DMS53 (cell line): ENCODE measurements at regions not wholly inside any gene's neighbourhood (a gene's known extent, or its start where the extent isn't known, plus 50 kb on each side); places are given as distances from the start of the nearest gene placed in this dataset.
"Not testable (repeated sequence)": the region's sequence is repeated elsewhere in the genome, so short reads cannot be mapped to it uniquely, and the experiment has no call there.

ENCODE experiments used
- DNase-seq: peaks from one replicate; lab custom pipeline; 2025; lab: John Stamatoyannopoulos, UW

- DNase-seq = not testable (repeated sequence)
Observed at GRCh38 chr7:81286754-81287153, 367.9 kb upstream of the SEMA3C start.

GRCh38 chr7:81285142-81285871, 366.5 kb upstream of the SEMA3C start:
- DNase-seq = no peak

- DNase-seq = no peak
Observed at GRCh38 chr7:81284576-81284975, 365.7 kb upstream of the SEMA3C start.

- DNase-seq = no peak
Observed at GRCh38 chr7:81280531-81280930, 361.7 kb upstream of the SEMA3C start.

- DNase-seq = no peak
Observed at GRCh38 chr7:81277691-81278090, 358.8 kb upstream of the SEMA3C start.

- DNase-seq = no peak
Observed at GRCh38 chr7:81273601-81274397, 354.9 kb upstream of the SEMA3C start.

GRCh38 chr7:81272176-81272575, 353.3 kb upstream of the SEMA3C start:
- no peak for DNase-seq

DNA sequence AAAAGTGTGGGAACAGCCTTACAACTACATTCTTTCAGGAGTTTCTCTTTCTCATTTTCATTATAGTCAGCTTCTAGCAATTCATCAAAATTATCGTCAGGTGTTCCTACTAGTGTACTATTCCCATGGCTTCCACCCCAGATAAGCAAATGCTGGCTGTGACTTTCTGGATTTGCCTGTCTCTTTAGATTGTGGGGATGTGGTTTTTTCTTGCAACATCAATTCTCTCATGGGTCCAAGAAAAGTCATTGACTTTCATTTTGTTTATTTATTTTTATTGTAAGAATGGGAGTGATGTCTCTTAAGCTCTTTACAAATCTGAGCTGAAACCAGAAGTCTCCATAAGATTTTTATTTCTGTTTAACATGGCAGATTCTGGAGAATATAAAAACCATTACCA, 349.7 kb upstream of the SEMA3C start:
- DNase-seq = no peak

DNA sequence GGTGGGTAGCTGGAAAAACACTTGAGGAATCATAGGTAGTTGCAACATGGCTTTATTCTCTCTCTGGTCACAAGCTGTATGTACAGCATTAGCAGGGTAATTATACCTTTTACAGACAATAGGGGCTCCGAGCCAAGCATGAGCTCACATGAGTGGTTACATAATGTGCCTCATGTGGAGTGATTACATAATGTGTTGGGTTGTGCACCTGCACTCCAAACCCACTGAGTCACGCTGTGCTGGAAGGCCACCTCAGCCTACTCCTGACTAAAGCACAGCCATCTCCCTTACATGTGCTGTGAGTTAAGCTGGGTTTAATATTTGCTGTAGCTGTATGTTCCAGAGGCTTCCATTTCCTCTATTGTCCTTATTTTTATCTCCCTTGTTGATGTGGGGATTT, 348.7 kb upstream of the SEMA3C start:
- DNase-seq = peak; percentile 65

- peak; percentile 85 for DNase-seq
Observed at GRCh38 chr7:81264116-81264515, 345.3 kb upstream of the SEMA3C start.

DNA sequence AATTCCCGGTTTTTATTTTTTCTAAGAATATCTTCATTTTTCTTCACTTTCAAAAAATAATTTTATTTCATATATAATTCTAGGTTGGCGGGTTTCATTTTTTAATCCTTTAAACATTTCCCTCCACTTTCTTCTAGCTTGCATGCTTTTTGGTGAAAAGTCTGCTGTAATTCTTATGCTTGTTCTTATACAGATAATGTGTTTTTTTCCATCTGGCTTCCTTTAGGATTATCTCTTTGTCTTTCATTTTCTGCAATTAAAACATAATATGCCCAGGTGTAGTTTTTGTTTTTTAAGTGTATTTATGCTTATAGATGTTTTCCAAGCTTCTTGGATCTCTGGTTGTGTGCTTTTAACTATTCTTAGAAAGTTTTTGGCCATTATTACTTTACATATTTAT, 341.3 kb upstream of the SEMA3C start:
- DNase-seq = peak; percentile 44

DNA sequence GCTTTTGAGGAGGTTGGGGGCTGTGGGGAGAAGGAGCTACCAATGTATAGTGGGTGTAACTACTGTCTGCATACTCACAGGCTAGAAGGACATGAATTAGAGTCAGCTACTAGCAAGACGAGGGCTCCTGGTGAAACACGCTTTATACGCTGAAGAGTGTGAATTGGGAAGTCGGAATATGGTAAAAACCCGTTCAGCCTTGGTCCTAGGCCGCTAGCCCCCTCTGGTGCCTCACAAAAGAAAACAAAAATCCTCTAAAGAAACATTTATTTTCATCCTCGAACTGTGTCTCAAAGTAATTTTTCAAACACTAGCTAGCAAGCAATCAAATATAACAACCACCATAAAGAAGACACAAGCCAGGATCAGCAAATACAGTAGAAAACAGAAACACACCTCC, 338.1 kb upstream of the SEMA3C start:
- peak; percentile 30 for DNase-seq

DNA sequence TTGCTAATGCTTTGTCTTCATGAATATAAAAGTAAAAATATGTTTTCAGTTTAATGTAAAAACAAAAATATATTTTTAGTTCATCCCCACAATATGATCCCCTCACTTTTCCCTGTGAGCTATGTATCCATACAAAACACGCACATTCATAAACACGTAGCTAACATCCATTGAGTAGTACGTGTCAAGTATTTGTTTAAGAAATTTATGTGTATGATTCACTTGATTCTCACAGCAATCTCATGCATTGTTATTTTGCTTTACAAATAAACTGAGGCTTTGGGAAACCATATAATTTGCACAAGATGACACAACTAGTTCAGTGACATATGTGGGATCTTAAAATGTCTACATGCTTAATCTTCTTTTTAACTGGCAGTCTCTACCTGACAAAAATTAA, 329.6 kb upstream of the SEMA3C start:
- peak; percentile 92 for DNase-seq

- not testable (repeated sequence) for DNase-seq
Observed at GRCh38 chr7:81247364-81247763, 328.5 kb upstream of the SEMA3C start.

GRCh38 chr7:81245353-81245752, 326.5 kb upstream of the SEMA3C start:
- no peak for DNase-seq

- DNase-seq = peak; percentile 51
Observed at GRCh38 chr7:81244224-81244623, 325.4 kb upstream of the SEMA3C start.

DNA sequence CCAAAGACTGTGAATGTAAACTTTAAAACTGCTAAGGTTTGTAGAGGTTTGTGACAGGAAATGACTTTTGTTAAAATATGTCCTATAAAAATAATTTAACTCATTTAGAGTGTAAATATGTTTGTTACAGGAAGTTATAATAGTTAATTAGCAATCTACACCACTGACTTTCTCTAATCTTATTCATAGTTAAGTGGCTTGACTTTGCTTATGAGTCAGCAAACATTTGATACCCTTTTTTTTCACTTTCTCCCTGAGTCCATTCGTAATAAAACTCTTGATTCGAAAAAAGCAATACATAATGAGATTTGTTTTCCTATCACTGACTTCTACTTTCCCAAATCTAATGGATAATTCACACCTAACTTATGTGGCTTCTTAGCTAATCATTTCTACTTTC, 317.7 kb upstream of the SEMA3C start:
- peak; percentile 24 for DNase-seq

DNA sequence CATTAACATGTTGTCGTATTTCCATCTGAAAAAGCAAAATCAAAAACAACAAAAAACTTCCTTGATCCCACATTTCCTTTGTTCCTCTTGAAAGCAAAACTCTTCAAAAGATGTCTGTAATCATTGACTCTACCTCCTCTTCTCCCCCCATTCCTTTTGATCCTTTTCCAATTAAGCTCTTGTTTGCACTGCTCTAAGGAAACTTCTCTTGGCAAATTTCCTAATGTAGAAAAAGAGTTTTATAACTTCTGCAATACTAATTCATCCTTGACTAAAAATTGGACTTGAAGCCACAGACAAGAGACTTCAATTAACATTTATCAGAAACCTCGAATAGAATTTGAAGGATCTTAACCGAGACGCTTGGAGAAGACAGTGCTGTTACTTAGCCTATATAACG, 317.1 kb upstream of the SEMA3C start:
- no peak for DNase-seq

GRCh38 chr7:81234896-81235295, 316.0 kb upstream of the SEMA3C start:
- DNase-seq = no peak

- DNase-seq = no peak
Observed at GRCh38 chr7:81233208-81233940, 314.5 kb upstream of the SEMA3C start.

DNA sequence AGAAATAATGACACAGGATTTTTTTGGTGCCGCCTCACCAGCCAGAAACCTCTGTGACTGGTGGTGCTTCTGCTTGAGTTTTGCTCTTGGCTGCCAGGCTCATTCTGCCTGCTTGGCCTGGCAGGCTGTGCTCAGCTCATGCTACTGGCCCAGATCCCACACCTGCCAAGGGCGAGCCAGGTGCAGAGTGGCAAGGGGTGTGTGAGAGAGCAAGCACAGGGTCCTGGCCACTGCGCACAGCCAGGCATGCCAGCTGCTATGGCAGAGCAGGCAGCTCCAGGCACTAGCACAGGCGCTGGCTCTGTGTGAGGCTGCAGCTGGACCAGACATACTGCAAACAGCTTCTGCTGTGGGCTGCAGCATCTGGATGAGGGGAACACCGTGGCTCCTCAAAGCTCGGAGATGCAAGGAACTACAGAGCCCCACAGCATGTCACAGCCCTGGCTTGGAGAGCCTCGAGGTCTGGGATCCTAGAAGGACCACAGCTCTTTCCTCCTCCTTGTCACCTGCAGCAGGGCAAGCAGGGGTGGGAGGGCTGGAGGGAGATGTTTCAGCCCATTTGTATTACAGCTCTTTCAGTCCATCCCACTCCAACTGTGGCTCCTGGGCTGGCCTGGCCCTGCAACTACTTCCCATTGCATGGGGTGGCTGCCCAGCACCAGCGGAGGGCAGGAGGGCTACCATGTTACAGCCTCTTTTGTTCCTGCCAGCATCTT, 313.4 kb upstream of the SEMA3C start:
- peak; percentile 40 for DNase-seq

GRCh38 chr7:81231301-81231838, 312.5 kb upstream of the SEMA3C start:
- DNase-seq = no peak
